ENCODE measurements at regions not wholly inside any gene's neighbourhood (a gene's known extent, or its start where the extent isn't known, plus 50 kb on each side); places are given as distances from the start of the nearest gene placed in this dataset.

GRCh38 chr1:30437059-30437576 is 286.3 kb downstream of the MATN1 start:
- no peaks in the 10 kb centered on the region for H3K27me3 ChIP-seq (ENCODE audit: control insufficient read depth, low read length)
- H3K4me2 ChIP-seq (ENCODE audit: low read length): no peak overlapping the region
- no peaks in the 10 kb centered on the region for H3K4me1 ChIP-seq (ENCODE audit: control insufficient read depth, low read length)
- H3K27ac ChIP-seq (ENCODE audit: low read depth, low read length): no peak overlapping the region
- H4K20me1 ChIP-seq (ENCODE audit: control insufficient read depth, insufficient read depth, low read depth, low read length): no peaks in the 10 kb centered on the region
- H3K79me2 ChIP-seq (ENCODE audit: control insufficient read depth, low read length): no peaks in the 10 kb centered on the region
- H3K36me3 ChIP-seq (ENCODE audit: control insufficient read depth, low read length): no peaks in the 10 kb centered on the region
- H3K4me3 ChIP-seq (ENCODE audit: low read length): no peak overlapping the region
- TF ChIP-seq CTCF (IDR thresholded peaks at IDR 0.05; ENCODE audit: low read depth, low read length, poor library complexity, severe bottlenecking) (no peak), EZH2phosphoT487 (IDR thresholded peaks at IDR 0.05; ENCODE audit: borderline replicate concordance, low read length) (no peak)
- no peaks in the 10 kb centered on the region for H3K9me3 ChIP-seq (ENCODE audit: control insufficient read depth, insufficient read depth, low read length)
- no peaks in the 10 kb centered on the region for H3F3A ChIP-seq (ENCODE audit: control insufficient read depth, insufficient read depth)
- H3K9me2 ChIP-seq (replicated peaks; ENCODE audit: control insufficient read depth, low read length): no peaks in the 10 kb centered on the region

DNA sequence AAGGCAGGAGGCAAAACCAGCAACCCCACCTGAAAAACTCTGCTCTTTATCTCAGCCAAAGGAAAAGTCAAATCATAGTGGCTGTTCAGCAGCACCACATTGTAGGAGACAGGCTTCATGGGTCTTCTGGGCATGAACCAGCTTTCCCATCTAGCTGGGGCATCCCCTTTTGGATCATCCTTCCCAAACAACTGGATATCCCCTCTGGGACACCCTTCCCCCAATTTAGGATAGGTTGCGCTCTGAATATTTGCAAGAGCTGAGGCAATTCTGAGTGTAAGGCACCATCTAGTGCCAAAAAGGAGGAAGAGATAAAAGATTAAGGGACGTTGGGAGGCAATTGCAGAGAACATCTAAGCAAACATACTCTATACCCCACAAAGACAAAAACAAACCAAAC is 295.8 kb downstream of the MATN1 start:
- peaks cover 25% of the 10 kb centered on the region for H3K27me3 ChIP-seq (ENCODE audit: control insufficient read depth, low read length)
- H3K4me2 ChIP-seq (ENCODE audit: low read length): no peak overlapping the region
- H3K4me1 ChIP-seq (ENCODE audit: control insufficient read depth, low read length): no peaks in the 10 kb centered on the region
- H3K27ac ChIP-seq (ENCODE audit: low read depth, low read length): no peak overlapping the region
- H3K9me2 ChIP-seq (replicated peaks; ENCODE audit: control insufficient read depth, low read length): no peaks in the 10 kb centered on the region
- H3K79me2 ChIP-seq (ENCODE audit: control insufficient read depth, low read length): no peaks in the 10 kb centered on the region
- TF ChIP-seq CTCF (IDR thresholded peaks at IDR 0.05; ENCODE audit: low read depth, low read length, poor library complexity, severe bottlenecking) (no peak), EZH2phosphoT487 (IDR thresholded peaks at IDR 0.05; ENCODE audit: borderline replicate concordance, low read length) (no peak)
- no peaks in the 10 kb centered on the region for H3K36me3 ChIP-seq (ENCODE audit: control insufficient read depth, low read length)
- no peaks in the 10 kb centered on the region for H4K20me1 ChIP-seq (ENCODE audit: control insufficient read depth, insufficient read depth, low read depth, low read length)
- no peak overlapping the region for H3K4me3 ChIP-seq (ENCODE audit: low read length)
- H3F3A ChIP-seq (ENCODE audit: control insufficient read depth, insufficient read depth): no peaks in the 10 kb centered on the region
- H3K9me3 ChIP-seq (ENCODE audit: control insufficient read depth, insufficient read depth, low read length): no peaks in the 10 kb centered on the region

- no peaks in the 10 kb centered on the region for H3K36me3 ChIP-seq (ENCODE audit: control insufficient read depth, low read length)
- peaks cover 28% of the 10 kb centered on the region; the same call in 1 of the 2 replicates for H3K27me3 ChIP-seq (ENCODE audit: control insufficient read depth, low read length)
- no peaks in the 10 kb centered on the region for H4K20me1 ChIP-seq (ENCODE audit: control insufficient read depth, insufficient read depth, low read depth, low read length)
- no peak overlapping the region for H3K4me2 ChIP-seq (ENCODE audit: low read length)
- no peak overlapping the region for H3K4me3 ChIP-seq (ENCODE audit: low read length)
- no peak for TF ChIP-seq EZH2phosphoT487 (IDR thresholded peaks at IDR 0.05; ENCODE audit: borderline replicate concordance, low read length)
- TF ChIP-seq CTCF (IDR thresholded peaks at IDR 0.05; ENCODE audit: low read depth, low read length, poor library complexity, severe bottlenecking): no peak
- no peaks in the 10 kb centered on the region for H3K4me1 ChIP-seq (ENCODE audit: control insufficient read depth, low read length)
- no peak overlapping the region for H3K27ac ChIP-seq (ENCODE audit: low read depth, low read length)
- H3K9me3 ChIP-seq (ENCODE audit: control insufficient read depth, insufficient read depth, low read length): no peaks in the 10 kb centered on the region
- H3F3A ChIP-seq (ENCODE audit: control insufficient read depth, insufficient read depth): no peaks in the 10 kb centered on the region
- no peaks in the 10 kb centered on the region for H3K79me2 ChIP-seq (ENCODE audit: control insufficient read depth, low read length)
- no peaks in the 10 kb centered on the region for H3K9me2 ChIP-seq (replicated peaks; ENCODE audit: control insufficient read depth, low read length)
Observed at GRCh38 chr1:30425046-30425445, 298.3 kb downstream of the MATN1 start.
